ENCODE measurements at regions not wholly inside any gene's neighbourhood (a gene's known extent, or its start where the extent isn't known, plus 50 kb on each side); places are given as distances from the start of the nearest gene placed in this dataset.

GRCh38 chr6:19107468-19107867 is 720.3 kb downstream of the RNF144B start:
- Histone ChIP-seq H3K4me3 (no peak overlapping the region), H3K27ac (ENCODE audit: control insufficient read depth, insufficient read depth) (no peak overlapping the region), H3K9me3 (replicated peaks; ENCODE audit: control insufficient read depth, insufficient read depth, low read length) (no peaks in the 10 kb centered on the region), H3K36me3 (ENCODE audit: control insufficient read depth in 2 of 2, insufficient read depth in 2 of 2, low read length in 1 of 2) (no peaks in the 10 kb centered on the region), H3K4me2 (ENCODE audit: control insufficient read depth, insufficient read depth) (no peak overlapping the region), H3K79me2 (ENCODE audit: control insufficient read depth, insufficient read depth, low read length) (no peaks in the 10 kb centered on the region), H2AFZ (ENCODE audit: control insufficient read depth, low read depth, low read length) (no peak overlapping the region), H3K9ac (ENCODE audit: control insufficient read depth, insufficient read depth, low read length) (no peak overlapping the region), H3K27me3 (replicated peaks in 1 of 2; ENCODE audit: control insufficient read depth in 2 of 2, insufficient read depth in 2 of 2, low read length in 1 of 2) (no peaks in the 10 kb centered on the region), H3K4me1 (ENCODE audit: control insufficient read depth, insufficient read depth, low read length) (no peaks in the 10 kb centered on the region), H4K20me1 (ENCODE audit: control insufficient read depth, insufficient read depth) (no peaks in the 10 kb centered on the region)
- BruUV-seq (replicated peaks), result no TSS peak
- no peak for FAIRE-seq
- SMC1A ChIA-PET (ENCODE audit: uncharacterized antibody, unreplicated experiment), result no interaction called here
- in situ Hi-C loops (cut with MboI) (no loop called here), intact Hi-C loops (cut with micrococcal nuclease; ENCODE audit: unreplicated experiment) (no loop called here)
- POLR2A ChIA-PET, result no interaction called here
- RAD21 ChIA-PET (ENCODE audit: unreplicated experiment), result no interaction called here
- ATAC-seq, result no peak
- TF ChIP-seq RAD21 (IDR thresholded peaks at IDR 0.05; ENCODE audit: insufficient read depth, low read depth, low read length), result no peak
- no peak for TF ChIP-seq SPI1 (IDR thresholded peaks at IDR 0.05; ENCODE audit: borderline replicate concordance, insufficient read depth, low read depth, low read length)
- TF ChIP-seq NR2C2 (IDR thresholded peaks at IDR 0.05; ENCODE audit: borderline replicate concordance, control insufficient read depth, insufficient read length, low read depth), result no peak
- no peak for TF ChIP-seq HDAC2 (IDR thresholded peaks at IDR 0.05)
- TF ChIP-seq, protein P1, sequence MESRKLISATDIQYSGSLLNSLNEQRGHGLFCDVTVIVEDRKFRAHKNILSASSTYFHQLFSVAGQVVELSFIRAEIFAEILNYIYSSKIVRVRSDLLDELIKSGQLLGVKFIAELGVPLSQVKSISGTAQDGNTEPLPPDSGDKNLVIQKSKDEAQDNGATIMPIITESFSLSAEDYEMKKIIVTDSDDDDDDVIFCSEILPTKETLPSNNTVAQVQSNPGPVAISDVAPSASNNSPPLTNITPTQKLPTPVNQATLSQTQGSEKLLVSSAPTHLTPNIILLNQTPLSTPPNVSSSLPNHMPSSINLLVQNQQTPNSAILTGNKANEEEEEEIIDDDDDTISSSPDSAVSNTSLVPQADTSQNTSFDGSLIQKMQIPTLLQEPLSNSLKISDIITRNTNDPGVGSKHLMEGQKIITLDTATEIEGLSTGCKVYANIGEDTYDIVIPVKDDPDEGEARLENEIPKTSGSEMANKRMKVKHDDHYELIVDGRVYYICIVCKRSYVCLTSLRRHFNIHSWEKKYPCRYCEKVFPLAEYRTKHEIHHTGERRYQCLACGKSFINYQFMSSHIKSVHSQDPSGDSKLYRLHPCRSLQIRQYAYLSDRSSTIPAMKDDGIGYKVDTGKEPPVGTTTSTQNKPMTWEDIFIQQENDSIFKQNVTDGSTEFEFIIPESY (IDR thresholded peaks at IDR 0.05), result no peak
- TF ChIP-seq CREM (IDR thresholded peaks at IDR 0.05; ENCODE audit: low read depth), result no peak
- no peak for TF ChIP-seq IRF3 (IDR thresholded peaks at IDR 0.05)
- TF ChIP-seq POLR2AphosphoS5 (IDR thresholded peaks at IDR 0.05; ENCODE audit: low read length), result no peak
- no peak for TF ChIP-seq TBL1XR1 (IDR thresholded peaks at IDR 0.05; ENCODE audit: low read depth, low read length)
- TF ChIP-seq, protein P2, sequence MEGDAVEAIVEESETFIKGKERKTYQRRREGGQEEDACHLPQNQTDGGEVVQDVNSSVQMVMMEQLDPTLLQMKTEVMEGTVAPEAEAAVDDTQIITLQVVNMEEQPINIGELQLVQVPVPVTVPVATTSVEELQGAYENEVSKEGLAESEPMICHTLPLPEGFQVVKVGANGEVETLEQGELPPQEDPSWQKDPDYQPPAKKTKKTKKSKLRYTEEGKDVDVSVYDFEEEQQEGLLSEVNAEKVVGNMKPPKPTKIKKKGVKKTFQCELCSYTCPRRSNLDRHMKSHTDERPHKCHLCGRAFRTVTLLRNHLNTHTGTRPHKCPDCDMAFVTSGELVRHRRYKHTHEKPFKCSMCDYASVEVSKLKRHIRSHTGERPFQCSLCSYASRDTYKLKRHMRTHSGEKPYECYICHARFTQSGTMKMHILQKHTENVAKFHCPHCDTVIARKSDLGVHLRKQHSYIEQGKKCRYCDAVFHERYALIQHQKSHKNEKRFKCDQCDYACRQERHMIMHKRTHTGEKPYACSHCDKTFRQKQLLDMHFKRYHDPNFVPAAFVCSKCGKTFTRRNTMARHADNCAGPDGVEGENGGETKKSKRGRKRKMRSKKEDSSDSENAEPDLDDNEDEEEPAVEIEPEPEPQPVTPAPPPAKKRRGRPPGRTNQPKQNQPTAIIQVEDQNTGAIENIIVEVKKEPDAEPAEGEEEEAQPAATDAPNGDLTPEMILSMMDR (IDR thresholded peaks at IDR 0.05 in 2 of 3, conservative IDR thresholded peaks at IDR 0.05 in 1 of 3; ENCODE audit: control insufficient read depth in 2 of 3, extremely low read depth in 1 of 3, insufficient read depth in 1 of 3, low read depth in 3 of 3, low read length in 3 of 3), result no peak
- TF ChIP-seq MXI1 (IDR thresholded peaks at IDR 0.05; ENCODE audit: low read depth, low read length), result no peak
- TF ChIP-seq NKRF (conservative IDR thresholded peaks at IDR 0.05), result no peak
- no peak for TF ChIP-seq SMARCA5 (IDR thresholded peaks at IDR 0.05)
- TF ChIP-seq FOS (IDR thresholded peaks at IDR 0.05; ENCODE audit: borderline replicate concordance, extremely low read depth, insufficient read length), result no peak
- no peak for TF ChIP-seq BMI1 (IDR thresholded peaks at IDR 0.05; ENCODE audit: borderline replicate concordance)
- no peak for TF ChIP-seq CBFB (IDR thresholded peaks at IDR 0.05; ENCODE audit: low read depth)
- CTCF ChIA-PET, result no interaction called here
- WGBS (ENCODE audit: insufficient coverage, insufficient replicate concordance, low lambda C conversion rate, missing lambda C conversion rate), result 0% methylated on average over 1 of the region's 1 CpG
- DNase-seq (ENCODE audit: low read depth, low spot score), result no peak

Measured in GM12878 (cell line).